DOHH2 (cell line): ENCODE measurements at regions not wholly inside any gene's neighbourhood (a gene's known extent, or its start where the extent isn't known, plus 50 kb on each side); places are given as distances from the start of the nearest gene placed in this dataset.
"Not testable (repeated sequence)": the region's sequence is repeated elsewhere in the genome, so short reads cannot be mapped to it uniquely, and the experiment has no call there.

Experiments used
- H3F3A ChIP-seq: fragments of 200-600 bp; sonication (generic), shearing (Covaris generic); 2 replicates; pipeline ENCODE4 v1.6.0; 2016; ENCODE audit warnings: antibody characterized with exemption, mild to moderate bottlenecking; ENCODE audit not compliant: control insufficient read depth, insufficient read depth
- H3K27ac ChIP-seq: fragments of 200-600 bp; sonication (generic); 2 replicates; pipeline ENCODE4 v1.5.1; 2014; ENCODE audit warnings: low read depth, mild to moderate bottlenecking, low read length, moderate library complexity
- H3K27me3 ChIP-seq: fragments of 200-600 bp; sonication (generic); 2 replicates; pipeline ENCODE4 v1.6.1; 2014; ENCODE audit warnings: mild to moderate bottlenecking, low read length, mixed read lengths; ENCODE audit not compliant: control insufficient read depth
- H3K36me3 ChIP-seq: fragments of 200-600 bp; sonication (generic); 2 replicates; pipeline ENCODE4 v1.6.1; 2014; ENCODE audit warnings: mild to moderate bottlenecking, low read length, moderate library complexity, mixed read lengths; ENCODE audit not compliant: control insufficient read depth
- H3K4me1 ChIP-seq: fragments of 200-600 bp; sonication (generic); 2 replicates; pipeline ENCODE4 v1.6.1; 2014; ENCODE audit warnings: mild to moderate bottlenecking, low read length, mixed read lengths; ENCODE audit not compliant: control insufficient read depth
- H3K4me2 ChIP-seq: fragments of 200-600 bp; sonication (generic); 2 replicates; pipeline ENCODE4 v1.6.0; 2014; ENCODE audit warnings: mild to moderate bottlenecking, low read length, moderate library complexity
- H3K4me3 ChIP-seq: fragments of 200-600 bp; sonication (generic); 2 replicates; pipeline ENCODE4 v1.5.1; 2014; ENCODE audit warnings: mild to moderate bottlenecking, low read length, mixed read lengths
- H3K79me2 ChIP-seq: fragments of 200-600 bp; sonication (generic); 2 replicates; pipeline ENCODE4 v1.6.1; 2014; ENCODE audit warnings: mild to moderate bottlenecking, low read length, mixed read lengths; ENCODE audit not compliant: control insufficient read depth
- H3K9me2 ChIP-seq: fragments of 200-600 bp; sonication (generic); replicated peaks from 2 replicates; pipeline ENCODE4 v1.6.1; 2014; ENCODE audit warnings: mild to moderate bottlenecking, low read length, mixed read lengths; ENCODE audit not compliant: control insufficient read depth
- H3K9me3 ChIP-seq: fragments of 200-600 bp; sonication (generic); 2 replicates; pipeline ENCODE4 v1.6.1; 2014; ENCODE audit warnings: antibody characterized with exemption, low read length, mixed read lengths; ENCODE audit not compliant: control insufficient read depth, insufficient read depth
- H4K20me1 ChIP-seq: fragments of 200-600 bp; sonication (generic); 2 replicates; pipeline ENCODE4 v1.6.0; 2014; ENCODE audit warnings: low read depth, mild to moderate bottlenecking, antibody characterized with exemption, low read length, moderate library complexity; ENCODE audit not compliant: control insufficient read depth, insufficient read depth
- CTCF ChIP-seq: fragments of 200-600 bp; sonication (generic); IDR thresholded peaks from one replicate; pipeline ENCODE4 v1.5.1; 2014; ENCODE audit warnings: antibody characterized with exemption, mild to moderate bottlenecking, low read depth, low read length; ENCODE audit not compliant: poor library complexity, severe bottlenecking
- EZH2phosphoT487 ChIP-seq: fragments of 200-600 bp; sonication (generic); IDR thresholded peaks from 2 replicates; pipeline ENCODE4 v1.6.1; 2017; ENCODE audit warnings: borderline replicate concordance, mild to moderate bottlenecking, antibody characterized with exemption, low read length, moderate library complexity, mixed read lengths

GRCh38 chr3:194189243-194189791, 53.4 kb downstream of the HES1 start:
- Histone ChIP-seq H3K4me3 (no peak overlapping the region), H3K4me1 (peaks cover 6% of the 10 kb centered on the region; the same call in 1 of the 2 replicates), H4K20me1 (no peaks in the 10 kb centered on the region), H3K9me3 (no peaks in the 10 kb centered on the region), H3F3A (no peaks in the 10 kb centered on the region), H3K4me2 (no peak overlapping the region), H3K9me2 (no peaks in the 10 kb centered on the region), H3K79me2 (no peaks in the 10 kb centered on the region), H3K27me3 (no peaks in the 10 kb centered on the region), H3K36me3 (no peaks in the 10 kb centered on the region), H3K27ac (no peak overlapping the region)
- no peak for TF ChIP-seq CTCF
- no peak for TF ChIP-seq EZH2phosphoT487

GRCh38 chr3:194191850-194192249, 55.9 kb downstream of the HES1 start:
- H3F3A ChIP-seq, H3K4me1 ChIP-seq: not testable (repeated sequence)

GRCh38 chr3:194194051-194194756, 58.3 kb downstream of the HES1 start:
- Histone ChIP-seq H3K79me2 (no peaks in the 10 kb centered on the region), H3K4me2 (no peak overlapping the region), H3K9me2 (no peaks in the 10 kb centered on the region), H3K27me3 (peaks cover 21% of the 10 kb centered on the region), H3K9me3 (no peaks in the 10 kb centered on the region), H3K36me3 (no peaks in the 10 kb centered on the region), H3F3A (no peaks in the 10 kb centered on the region), H3K4me3 (no peak overlapping the region), H4K20me1 (no peaks in the 10 kb centered on the region), H3K27ac (no peak overlapping the region), H3K4me1 (peaks cover 14% of the 10 kb centered on the region)
- TF ChIP-seq CTCF = no peak
- no peak for TF ChIP-seq EZH2phosphoT487

More at GRCh38 chr3:194191850-194192249, 55.9 kb downstream of the HES1 start:
- H4K20me1 ChIP-seq, H3K36me3 ChIP-seq, H3K4me2 ChIP-seq, H3K4me3 ChIP-seq, H3K9me3 ChIP-seq, H3K9me2 ChIP-seq, H3K27ac ChIP-seq, H3K79me2 ChIP-seq, H3K27me3 ChIP-seq: not testable (repeated sequence)

GRCh38 chr3:194194757-194195085, 58.8 kb downstream of the HES1 start:
- Histone ChIP-seq H3K9me2 (no peaks in the 10 kb centered on the region), H4K20me1 (no peaks in the 10 kb centered on the region), H3K79me2 (no peaks in the 10 kb centered on the region), H3K36me3 (no peaks in the 10 kb centered on the region), H3K27me3 (peaks cover 22% of the 10 kb centered on the region), H3K27ac (no peak overlapping the region), H3K4me3 (no peak overlapping the region), H3K9me3 (no peaks in the 10 kb centered on the region), H3K4me1 (peaks cover 14% of the 10 kb centered on the region), H3F3A (no peaks in the 10 kb centered on the region), H3K4me2 (no peak overlapping the region)
- TF ChIP-seq CTCF (no peak), EZH2phosphoT487 (no peak)
